NOMO-1 treated with dmso at 0.1 percent for 144 hours (cell line): ENCODE measurements at regions not wholly inside any gene's neighbourhood (a gene's known extent, or its start where the extent isn't known, plus 50 kb on each side); places are given as distances from the start of the nearest gene placed in this dataset.
"Not testable (repeated sequence)": the region's sequence is repeated elsewhere in the genome, so short reads cannot be mapped to it uniquely, and the experiment has no call there.

ENCODE experiments used
- DNase-seq: peaks from one replicate; lab custom pipeline; 2025; ENCODE audit not compliant: unreplicated experiment; lab: John Stamatoyannopoulos, UW

DNA sequence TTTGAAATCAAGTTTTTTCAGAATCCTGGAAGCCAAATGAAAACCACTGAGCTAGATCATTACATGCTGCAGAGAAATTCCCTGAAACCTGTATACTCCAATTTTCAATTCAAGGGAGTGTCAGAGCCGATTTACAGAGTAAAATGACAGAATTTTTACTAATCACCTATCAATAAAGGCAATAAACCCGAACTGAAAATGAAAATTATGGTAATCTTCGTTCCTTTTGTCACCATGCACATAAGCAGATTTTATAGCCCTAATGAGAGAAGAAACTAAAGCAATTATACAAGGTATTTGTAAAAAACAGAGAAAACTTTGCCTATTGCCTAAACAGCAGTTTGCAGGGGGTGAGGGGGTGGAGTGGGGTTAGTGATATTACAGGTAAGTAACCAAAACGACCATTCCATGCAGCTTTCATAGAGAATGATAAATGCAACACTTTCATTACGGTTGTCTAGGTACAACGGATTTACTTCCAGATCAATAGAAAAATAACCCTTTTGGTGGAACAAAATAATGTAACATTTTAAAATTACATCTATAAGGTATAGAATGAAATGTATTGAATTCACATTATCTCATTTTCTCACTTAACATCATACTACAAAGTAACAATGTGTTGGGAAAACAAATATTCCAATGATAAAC is 115.2 kb upstream of the BEND6 start:
- no peak for DNase-seq

DNA sequence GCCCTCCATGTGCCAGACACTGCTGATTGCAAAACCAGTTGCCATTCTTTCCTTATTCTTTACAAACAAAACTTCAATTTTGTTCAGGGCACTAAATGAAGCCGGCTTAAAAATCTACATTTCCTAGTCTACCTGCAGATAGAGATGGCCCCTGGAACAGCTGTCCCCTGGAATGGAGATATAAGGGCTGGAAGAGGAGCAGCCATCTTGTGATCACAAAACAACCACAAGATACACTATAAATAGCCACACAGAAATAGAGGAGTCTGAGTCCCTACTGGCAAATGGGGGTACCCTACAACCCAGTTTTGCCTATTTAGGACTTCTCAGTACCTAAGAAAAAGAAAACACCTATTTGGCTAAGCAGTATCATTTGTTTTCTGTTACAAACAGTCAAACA is 115.9 kb upstream of the BEND6 start:
- DNase-seq: no peak

DNA sequence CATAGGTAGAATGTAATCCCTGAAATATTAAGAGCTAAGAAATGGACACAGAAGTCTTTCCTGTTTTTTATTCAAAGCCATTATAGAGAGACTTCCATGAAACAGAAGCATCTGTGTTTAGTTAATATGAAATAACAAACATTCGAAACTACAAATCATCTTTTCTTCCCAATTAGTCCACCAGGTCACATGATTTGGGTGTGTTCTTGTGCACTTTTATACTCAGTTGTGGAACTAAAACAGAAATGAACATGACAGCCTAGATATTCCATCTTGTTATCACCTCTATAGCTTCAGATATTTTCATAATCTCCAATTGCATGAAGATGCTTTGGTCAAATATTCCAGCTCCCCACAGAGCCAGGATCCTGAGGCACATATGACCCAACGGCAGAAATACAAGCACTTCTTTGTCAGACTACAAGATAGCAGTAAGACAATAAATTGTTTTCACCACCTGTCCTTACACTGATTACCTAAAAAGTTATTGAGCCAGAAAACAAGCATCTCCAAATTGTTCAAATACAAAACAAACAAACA is 116.8 kb upstream of the BEND6 start:
- no peak for DNase-seq

DNA sequence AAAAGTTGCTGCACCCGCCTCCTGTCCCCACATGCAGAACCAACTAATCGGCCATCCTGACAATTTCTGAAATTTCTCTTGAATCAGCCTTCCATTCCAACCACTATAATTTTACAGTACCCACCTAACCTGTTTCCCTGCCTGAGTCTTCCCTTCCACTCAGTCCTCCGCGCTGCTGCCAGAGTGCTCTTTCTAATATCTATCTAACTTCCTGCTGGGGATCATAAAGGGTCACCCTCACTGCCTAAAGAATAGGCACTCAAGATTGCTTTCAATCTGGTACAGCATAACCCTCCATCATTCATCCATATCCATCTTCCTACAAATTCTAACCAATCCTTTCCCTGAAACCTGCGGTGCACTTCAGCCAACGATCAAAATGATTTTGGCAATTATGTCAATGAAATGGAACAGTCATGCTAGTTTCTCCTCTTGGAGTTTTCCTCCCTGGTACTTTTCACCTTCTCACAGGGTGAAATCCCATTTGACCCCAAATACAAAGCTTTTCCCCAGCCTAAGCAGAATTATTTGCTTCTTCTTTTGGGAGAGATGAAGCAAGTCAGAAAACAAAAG is 117.5 kb upstream of the BEND6 start:
- DNase-seq: no peak

DNA sequence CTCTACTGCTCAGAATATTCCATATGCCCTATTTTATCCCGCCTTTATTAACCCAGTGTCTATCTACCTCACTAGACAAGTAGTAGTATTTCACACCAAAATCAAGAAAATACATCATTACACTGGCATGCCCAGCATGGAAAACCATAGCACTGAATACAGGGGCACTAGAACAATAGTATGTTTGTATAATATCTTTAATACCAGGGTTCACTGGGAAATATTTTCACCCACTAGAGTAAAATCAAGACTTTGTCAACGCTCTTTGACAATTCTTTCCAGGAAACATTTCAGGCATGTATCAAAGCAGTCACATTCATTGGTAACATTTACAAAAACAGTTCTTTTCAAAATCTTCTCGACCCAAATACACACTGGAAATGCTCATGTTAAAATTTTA is 119.3 kb upstream of the BEND6 start:
- no peak for DNase-seq

DNA sequence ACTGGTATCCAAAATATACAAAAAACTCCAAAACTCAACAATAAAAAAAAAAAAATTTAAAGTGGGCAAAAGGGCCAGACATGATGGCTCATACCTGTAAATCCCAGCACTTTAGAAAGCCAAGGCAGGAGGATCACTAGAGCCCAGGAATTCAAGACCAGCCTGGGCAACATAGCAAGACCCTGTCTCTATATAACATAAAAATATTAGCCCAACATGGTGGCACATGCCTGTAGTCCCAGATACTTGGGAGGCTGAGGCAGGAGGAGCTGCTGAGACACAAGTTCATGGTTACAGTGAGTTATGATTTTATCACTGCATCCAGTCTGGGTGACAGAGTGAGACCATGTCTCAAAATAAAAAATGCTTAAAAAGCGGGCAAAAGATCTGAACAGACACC is 121.0 kb upstream of the BEND6 start:
- no peak for DNase-seq

DNA sequence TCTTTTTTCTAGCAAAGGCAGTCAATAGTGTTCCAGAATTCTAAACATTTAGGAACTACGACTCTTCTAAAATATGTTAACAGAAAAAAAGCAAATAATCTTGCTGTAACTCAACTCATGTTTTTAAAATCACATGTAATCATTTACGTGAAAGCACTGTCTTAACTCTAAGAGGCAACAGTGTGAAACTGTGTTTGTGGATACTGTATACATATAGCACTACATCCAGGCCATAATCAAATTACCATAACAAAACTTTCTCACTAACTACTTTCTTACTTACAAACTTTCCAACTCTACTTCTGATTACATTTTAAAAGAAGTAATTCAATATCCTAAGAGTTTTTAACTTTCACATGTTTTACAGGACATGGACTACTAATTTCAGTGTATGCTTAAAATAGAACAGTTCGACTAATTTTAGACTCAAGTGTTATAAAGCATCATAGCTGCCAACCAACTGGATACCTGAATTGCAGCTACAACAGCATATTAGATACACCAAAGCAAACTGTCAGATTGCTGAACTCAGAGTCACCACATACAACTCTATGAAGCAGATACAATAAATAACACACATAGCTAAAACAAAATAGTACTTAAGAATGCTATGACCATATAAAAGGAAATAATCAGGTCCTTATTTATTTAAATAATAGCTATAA is 121.6 kb upstream of the BEND6 start:
- no peak for DNase-seq

DNA sequence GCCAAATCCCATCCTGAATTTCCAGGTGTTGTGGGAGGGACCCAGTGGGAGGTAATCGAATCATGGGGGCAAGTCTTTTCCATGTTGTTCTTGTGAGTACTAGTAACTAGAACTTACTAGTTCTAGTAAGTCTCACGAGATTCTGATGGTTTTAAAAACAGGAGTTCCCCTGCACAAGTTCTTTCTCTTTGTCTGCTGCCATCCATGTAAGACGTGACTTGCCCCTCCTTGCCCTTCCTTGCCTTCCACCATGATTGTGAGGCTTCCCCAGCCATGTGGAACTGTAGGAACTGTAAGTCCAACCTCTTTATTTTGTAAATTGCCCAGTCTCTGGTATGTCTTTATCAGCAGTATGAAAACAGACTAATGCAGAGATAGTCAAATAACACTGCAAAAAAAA is 122.7 kb upstream of the BEND6 start:
- DNase-seq: no peak

DNA sequence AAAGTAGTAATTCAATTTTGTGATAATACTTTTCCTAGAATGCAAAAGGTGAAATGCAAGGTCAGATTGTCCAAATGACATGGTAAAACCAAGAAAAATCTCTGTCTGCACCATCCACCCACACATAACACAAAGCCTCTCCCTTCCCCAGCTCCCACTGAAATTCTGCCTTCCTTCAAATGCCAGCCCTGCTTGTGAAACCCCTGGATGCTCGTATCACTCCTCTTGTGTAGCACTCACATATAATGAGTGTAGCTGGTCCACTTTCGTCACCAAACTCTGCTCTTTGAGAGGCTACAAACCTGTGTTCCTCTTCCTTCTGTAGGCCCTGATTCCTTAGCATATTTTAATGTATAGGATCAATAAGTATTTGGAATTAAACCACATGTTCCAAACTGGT is 123.6 kb upstream of the BEND6 start:
- DNase-seq: no peak

DNA sequence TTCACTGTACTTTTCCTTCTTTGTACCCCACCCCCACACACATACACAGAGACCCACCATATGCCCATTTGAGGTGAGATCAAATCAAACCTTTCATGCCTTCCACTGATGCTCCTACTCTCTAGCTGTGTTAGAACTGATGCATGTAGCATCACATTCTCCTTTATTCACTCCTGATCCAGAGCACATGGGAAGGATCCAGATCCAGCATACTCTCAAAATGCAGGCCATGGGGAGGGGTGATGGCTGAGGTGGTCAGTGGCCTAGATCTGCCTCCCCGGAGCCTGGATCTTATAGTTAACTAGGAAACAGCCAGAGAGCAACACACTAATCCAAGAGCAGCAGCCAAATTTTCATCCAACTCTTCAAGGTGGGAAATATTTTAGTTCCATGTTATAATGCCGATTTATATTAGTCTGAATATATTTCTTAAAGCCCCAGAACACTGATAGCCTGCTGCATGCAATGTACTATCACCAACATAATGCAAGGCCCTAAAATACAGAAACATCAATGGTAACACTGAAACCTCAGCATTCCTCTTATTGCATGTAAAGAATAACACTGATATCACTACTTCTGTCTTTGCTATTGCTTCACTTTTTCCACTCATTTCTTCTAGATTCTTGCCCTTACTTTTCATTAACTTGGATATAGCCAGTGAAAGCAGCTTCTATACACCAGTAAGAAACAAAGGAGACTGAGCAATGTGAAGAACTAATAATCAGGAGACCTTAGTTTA is 126.8 kb upstream of the BEND6 start:
- no peak for DNase-seq

DNA sequence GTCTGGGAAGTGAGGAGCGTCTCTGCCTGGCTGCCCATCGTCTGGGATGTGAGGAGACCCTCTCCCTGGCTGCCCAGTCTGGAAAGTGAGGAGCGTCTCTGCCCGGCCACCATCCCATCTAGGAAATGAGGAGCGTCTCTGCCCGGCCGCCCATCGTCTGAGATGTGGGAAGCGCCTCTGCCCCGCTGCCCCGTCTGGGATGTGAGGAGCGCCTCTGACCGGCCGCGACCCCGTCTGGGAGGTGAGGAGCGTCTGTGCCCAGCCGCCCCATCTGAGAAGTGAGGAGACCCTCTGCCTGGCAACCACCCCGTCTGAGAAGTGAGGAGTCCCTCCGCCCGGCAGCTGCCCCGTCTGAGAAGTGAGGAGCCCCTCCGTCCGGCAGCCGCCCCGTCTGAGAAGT is 130.5 kb upstream of the BEND6 start:
- DNase-seq: not testable (repeated sequence)

DNA sequence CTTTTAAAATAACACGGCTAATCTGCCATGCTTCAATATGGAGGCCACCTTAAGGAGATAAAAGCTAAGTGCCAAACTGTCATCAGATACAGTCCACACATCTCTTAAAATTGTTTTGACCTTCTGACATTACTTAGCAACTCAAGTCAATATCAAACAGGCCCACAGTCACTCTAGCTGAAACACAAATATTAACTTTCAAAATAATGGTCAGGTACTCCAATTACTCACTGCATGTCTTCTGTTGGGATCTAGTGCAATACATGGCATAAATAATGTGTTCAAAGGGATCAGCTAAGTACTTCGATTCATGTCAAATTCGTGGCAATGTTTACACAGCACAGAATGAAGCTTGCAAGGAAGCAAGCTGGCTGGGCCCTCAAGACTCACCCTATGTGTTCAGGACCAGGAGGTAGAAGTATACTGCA is 133.9 kb upstream of the BEND6 start:
- DNase-seq: no peak

DNA sequence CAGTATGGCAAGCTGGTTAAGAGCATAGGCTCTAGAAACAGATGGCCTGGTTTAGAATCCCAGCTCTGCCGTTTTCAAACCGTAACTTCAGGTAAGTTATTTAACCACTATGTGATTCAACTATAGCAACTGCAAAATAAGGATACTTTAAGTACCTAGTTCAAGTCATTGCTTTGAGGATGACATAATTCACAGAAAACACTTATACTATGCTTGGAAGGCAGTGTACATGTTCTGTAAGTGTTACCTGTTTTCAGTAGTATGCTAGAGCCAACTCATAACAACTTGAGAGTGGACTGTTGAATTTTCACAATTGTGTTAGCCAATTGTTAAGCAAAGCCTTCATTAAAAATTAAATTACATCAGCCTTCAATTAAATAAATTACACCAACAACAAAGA is 134.8 kb upstream of the BEND6 start:
- DNase-seq: no peak

DNA sequence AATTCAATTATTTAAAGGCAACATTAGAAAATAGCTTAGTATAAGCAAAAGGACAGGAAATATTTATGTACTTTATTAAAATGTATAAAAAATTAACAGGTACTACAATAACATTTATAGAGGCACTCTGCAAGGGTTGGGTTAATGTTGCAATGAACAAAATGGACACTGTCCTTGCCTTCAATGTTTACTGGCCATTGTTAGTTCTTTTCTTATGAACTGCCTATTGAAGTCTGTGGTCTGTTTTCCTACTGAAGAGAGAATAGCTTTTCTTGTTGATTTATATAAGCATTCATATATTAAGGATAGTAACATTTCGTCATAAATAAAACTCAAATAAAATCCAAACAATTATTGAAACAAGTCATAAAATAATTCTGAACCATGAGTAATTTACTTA is 135.3 kb upstream of the BEND6 start:
- DNase-seq: no peak

DNA sequence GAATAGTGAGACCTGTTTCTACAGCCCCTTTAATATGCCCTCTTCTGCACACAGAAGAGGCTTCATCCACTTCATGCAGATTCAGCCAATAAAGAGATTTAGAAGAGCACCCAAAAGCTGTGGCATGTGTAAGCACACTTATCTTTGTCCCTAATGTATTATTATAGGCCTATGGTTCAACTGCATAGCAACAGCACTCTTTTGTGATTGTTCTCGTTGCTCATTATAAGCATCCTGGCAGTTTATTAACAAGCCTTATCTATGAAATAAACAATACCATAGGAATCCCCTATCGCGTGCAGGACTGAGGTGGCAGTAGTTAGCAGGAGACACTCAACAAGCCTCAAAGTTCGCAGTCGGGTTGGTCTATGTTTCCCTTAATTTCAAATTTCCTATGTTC is 138.5 kb upstream of the BEND6 start:
- no peak for DNase-seq

DNA sequence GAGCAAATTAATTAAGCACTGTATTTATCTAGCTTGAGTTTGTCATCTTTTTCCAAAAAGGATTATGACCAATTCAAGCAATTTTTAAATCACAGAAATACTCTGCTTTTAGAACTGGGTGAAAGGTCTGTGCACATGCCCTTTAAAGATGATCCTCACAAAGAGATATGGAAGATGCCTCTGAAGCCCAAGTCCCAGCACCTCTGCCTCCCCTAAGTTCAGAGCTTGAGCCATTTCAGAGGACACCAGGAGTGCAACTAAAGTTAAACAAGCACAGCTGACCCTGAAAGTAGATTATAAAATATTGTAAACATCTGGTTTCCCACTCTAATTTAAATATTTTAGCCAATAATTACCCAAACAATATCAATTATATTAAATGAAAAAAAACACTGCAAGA is 139.5 kb upstream of the BEND6 start:
- no peak for DNase-seq

DNA sequence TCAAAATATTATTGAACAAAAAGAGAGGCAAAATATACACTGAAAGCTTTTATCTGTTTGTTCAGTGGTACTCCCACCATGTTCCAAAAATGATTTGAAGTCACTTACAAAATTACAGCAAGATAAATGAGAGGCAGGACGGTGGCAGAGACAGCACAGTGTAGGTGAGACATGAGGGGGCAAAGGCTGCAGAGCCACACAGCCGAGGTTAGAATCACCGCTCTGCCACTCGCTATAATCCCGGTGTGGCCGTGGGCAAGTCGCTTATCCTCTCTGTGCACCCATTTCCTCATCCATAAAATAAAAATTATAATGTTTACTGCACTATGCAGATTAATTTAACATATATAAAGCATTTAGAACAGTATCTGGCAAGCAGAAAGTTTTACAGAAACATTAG is 140.1 kb upstream of the BEND6 start:
- DNase-seq: no peak

DNA sequence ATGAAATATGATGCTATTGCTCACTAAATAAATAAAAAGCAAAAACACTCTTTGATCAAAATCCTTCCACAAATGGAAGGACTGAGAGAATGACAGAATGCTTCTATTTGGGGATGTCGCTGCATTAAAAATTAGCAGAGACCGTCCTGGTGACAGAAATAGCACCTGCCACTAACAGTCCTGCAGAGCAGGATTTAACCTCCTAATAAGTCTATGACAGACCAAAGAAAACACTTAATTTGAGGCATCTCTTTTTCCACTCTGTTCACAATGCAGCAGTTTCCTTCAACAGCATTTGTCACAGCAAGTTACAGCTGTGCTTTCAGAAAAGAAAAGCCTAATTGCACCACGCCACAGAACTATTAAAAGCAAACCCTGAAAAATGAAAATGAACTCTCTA is 140.6 kb upstream of the BEND6 start:
- no peak for DNase-seq

DNA sequence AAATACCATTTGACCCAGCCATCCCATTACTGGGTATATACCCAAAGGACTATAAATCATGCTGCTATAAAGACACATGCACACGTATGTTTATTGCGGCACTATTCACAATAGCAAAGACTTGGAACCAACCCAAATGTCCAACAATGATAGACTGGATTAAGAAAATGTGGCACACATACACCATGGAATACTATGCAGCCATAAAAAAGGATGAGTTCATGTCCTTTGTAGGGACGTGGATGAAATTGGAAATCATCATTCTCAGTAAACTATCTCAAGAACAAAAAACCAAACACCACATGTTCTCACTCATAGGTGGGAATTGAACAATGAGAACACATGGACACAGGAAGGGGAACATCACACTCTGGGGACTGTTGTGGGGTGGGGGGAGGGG is 142.1 kb upstream of the BEND6 start:
- DNase-seq: not testable (repeated sequence)

DNA sequence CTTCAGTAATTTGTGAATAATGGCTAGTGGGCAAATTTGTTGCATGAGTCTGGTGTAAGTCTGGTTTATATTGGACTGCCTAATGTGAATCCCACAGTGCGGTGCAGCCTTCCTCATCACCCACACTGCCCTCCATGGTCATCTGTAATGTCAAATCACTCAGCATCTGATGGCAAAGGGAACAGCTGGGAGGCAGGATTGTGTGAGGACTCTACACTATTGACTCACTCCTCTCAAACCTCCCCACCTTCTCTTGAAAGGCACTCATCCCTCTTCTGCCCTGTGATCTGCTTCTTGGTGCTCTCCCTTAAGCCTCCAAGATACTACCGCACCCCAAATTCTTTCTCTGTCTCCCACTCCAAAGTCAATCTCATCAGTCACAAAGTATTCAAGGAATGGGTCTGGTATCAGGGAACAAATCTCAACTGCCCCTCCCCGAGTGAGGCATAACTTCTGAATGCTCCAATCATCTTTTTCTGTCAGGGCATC is 146.0 kb upstream of the BEND6 start:
- DNase-seq: no peak

DNA sequence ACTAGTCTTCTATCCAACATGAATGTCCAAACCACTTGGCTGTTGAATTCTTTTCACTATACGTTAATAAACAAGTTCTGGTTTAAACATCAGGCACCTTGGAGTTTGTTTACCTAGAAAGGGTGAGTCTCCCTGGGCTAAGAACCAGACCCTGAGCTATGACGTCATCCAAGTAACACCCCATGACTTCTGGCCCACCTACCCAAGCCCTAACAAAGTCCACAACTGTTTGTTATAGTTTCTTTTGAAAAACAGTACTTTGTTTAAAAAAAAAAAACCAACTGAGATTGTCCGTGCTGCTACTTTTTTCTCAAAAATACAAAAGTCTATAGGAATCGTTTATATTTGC is 146.9 kb upstream of the BEND6 start:
- no peak for DNase-seq
